ENCODE measurements at regions not wholly inside any gene's neighbourhood (a gene's known extent, or its start where the extent isn't known, plus 50 kb on each side); places are given as distances from the start of the nearest gene placed in this dataset.

GRCh38 chr3:189389346-189389745 lies 217.6 kb downstream of the TPRG1 start:
- no peak overlapping the region for H3K9ac ChIP-seq (ENCODE audit: extremely low read depth, low read length, poor library complexity, severe bottlenecking)
- Mint-ChIP-seq H3K4me1 (no peaks in the 10 kb centered on the region), H3K9me3 (no peaks in the 10 kb centered on the region), H3K36me3 (ENCODE audit: low read depth) (no peaks in the 10 kb centered on the region), H3K4me3 (no peak overlapping the region), H3K27me3 (ENCODE audit: insufficient read depth) (no peaks in the 10 kb centered on the region), H3K27ac (no peak overlapping the region)
- no peak overlapping the region for H3K27ac ChIP-seq (ENCODE audit: low read depth, low read length)
- no peaks in the 10 kb centered on the region for H3K9me3 ChIP-seq (ENCODE audit: control insufficient read depth, low read length)
- 94 to 96% methylated on average over 4 of the region's 4 CpGs for WGBS, 2 experiments (ENCODE audit: insufficient coverage in 1 of 2, insufficient read length in 1 of 2)
- no peak for TF ChIP-seq CTCF (conservative IDR thresholded peaks at IDR 0.05)
- H3K4me3 ChIP-seq (ENCODE audit: low read length): no peak overlapping the region
- H3K27me3 ChIP-seq (ENCODE audit: control insufficient read depth, insufficient read depth, low read length, poor library complexity, severe bottlenecking): no peaks in the 10 kb centered on the region
- no peak for DNase-seq
- H3K4me1 ChIP-seq (ENCODE audit: control insufficient read depth, insufficient read depth, low read length): no peaks in the 10 kb centered on the region
- H3K36me3 ChIP-seq (ENCODE audit: control insufficient read depth, insufficient read depth, low read length): no peaks in the 10 kb centered on the region

GRCh38 chr3:189393598-189393997 lies 221.8 kb downstream of the TPRG1 start:
- no peaks in the 10 kb centered on the region for H3K27me3 ChIP-seq (ENCODE audit: control insufficient read depth, insufficient read depth, low read length, poor library complexity, severe bottlenecking)
- no peaks in the 10 kb centered on the region for H3K36me3 Mint-ChIP-seq (ENCODE audit: low read depth)

GRCh38 chr3:189394599-189395121 lies 222.9 kb downstream of the TPRG1 start:
- Histone ChIP-seq H3K36me3 (ENCODE audit: control insufficient read depth, insufficient read depth, low read length) (no peaks in the 10 kb centered on the region), H3K9ac (ENCODE audit: extremely low read depth, low read length, poor library complexity, severe bottlenecking) (no peak overlapping the region), H3K9me3 (ENCODE audit: control insufficient read depth, low read length) (no peaks in the 10 kb centered on the region), H3K27ac (ENCODE audit: low read depth, low read length) (no peak overlapping the region), H3K27me3 (ENCODE audit: control insufficient read depth, insufficient read depth, low read length, poor library complexity, severe bottlenecking) (no peaks in the 10 kb centered on the region), H3K4me3 (ENCODE audit: low read length) (no peak overlapping the region), H3K4me1 (ENCODE audit: control insufficient read depth, insufficient read depth, low read length) (no peaks in the 10 kb centered on the region)
- WGBS, 2 experiments (ENCODE audit: insufficient coverage in 1 of 2, insufficient read length in 1 of 2): 94 to 100% methylated on average over 2 to 6 of the region's 7 CpGs
- Mint-ChIP-seq H3K27me3 (ENCODE audit: insufficient read depth) (no peaks in the 10 kb centered on the region), H3K27ac (no peak overlapping the region), H3K9me3 (no peaks in the 10 kb centered on the region), H3K4me3 (no peak overlapping the region), H3K4me1 (no peaks in the 10 kb centered on the region), H3K36me3 (ENCODE audit: low read depth) (no peaks in the 10 kb centered on the region)
- no peak for DNase-seq
- TF ChIP-seq CTCF (conservative IDR thresholded peaks at IDR 0.05): no peak

More at GRCh38 chr3:189393598-189393997, 221.8 kb downstream of the TPRG1 start:
- H3K9ac ChIP-seq (ENCODE audit: extremely low read depth, low read length, poor library complexity, severe bottlenecking): no peak overlapping the region
- no peak for TF ChIP-seq CTCF (conservative IDR thresholded peaks at IDR 0.05)
- Mint-ChIP-seq H3K9me3 (no peaks in the 10 kb centered on the region), H3K27me3 (ENCODE audit: insufficient read depth) (no peaks in the 10 kb centered on the region), H3K27ac (no peak overlapping the region), H3K4me1 (no peaks in the 10 kb centered on the region), H3K4me3 (no peak overlapping the region)
- no peaks in the 10 kb centered on the region for H3K9me3 ChIP-seq (ENCODE audit: control insufficient read depth, low read length)
- H3K36me3 ChIP-seq (ENCODE audit: control insufficient read depth, insufficient read depth, low read length): no peaks in the 10 kb centered on the region
- WGBS, 2 experiments (ENCODE audit: insufficient coverage in 1 of 2, insufficient read length in 1 of 2): 93% methylated on average over 4 to 5 of the region's 5 CpGs
- no peaks in the 10 kb centered on the region for H3K4me1 ChIP-seq (ENCODE audit: control insufficient read depth, insufficient read depth, low read length)
- no peak overlapping the region for H3K27ac ChIP-seq (ENCODE audit: low read depth, low read length)
- no peak overlapping the region for H3K4me3 ChIP-seq (ENCODE audit: low read length)
- no peak for DNase-seq

Data from endodermal cell (in vitro differentiated cells).